GM12873 (cell line): ENCODE measurements at regions not wholly inside any gene's neighbourhood (a gene's known extent, or its start where the extent isn't known, plus 50 kb on each side); places are given as distances from the start of the nearest gene placed in this dataset.

ENCODE experiments used
- CTCF ChIP-seq: IDR thresholded peaks from 2 replicates; pipeline ENCODE4 v1.5.1; 2012; ENCODE audit warnings: low read depth, mild to moderate bottlenecking, moderate library complexity, low read length, control low read depth; ENCODE audit not compliant: insufficient read depth; ENCODE audit errors: missing control alignments

GRCh38 chr12:66932126-66932525 lies 253.2 kb upstream of the GRIP1 start:
- TF ChIP-seq CTCF = no peak

- no peak for TF ChIP-seq CTCF
Measured at GRCh38 chr12:66934302-66935062, 255.6 kb upstream of the GRIP1 start.

GRCh38 chr12:66941150-66941549 lies 262.3 kb upstream of the GRIP1 start:
- TF ChIP-seq CTCF = no peak

GRCh38 chr12:66942741-66943465 lies 264.0 kb upstream of the GRIP1 start:
- no peak for TF ChIP-seq CTCF

- TF ChIP-seq CTCF = no peak
Measured at GRCh38 chr12:66944365-66944764, 265.5 kb upstream of the GRIP1 start.

- no peak for TF ChIP-seq CTCF
Measured at GRCh38 chr12:66945189-66945817, 266.4 kb upstream of the GRIP1 start.

- no peak for TF ChIP-seq CTCF
Measured at GRCh38 chr12:66947119-66947518, 268.2 kb upstream of the GRIP1 start.
